ENCODE measurements at regions not wholly inside any gene's neighbourhood (a gene's known extent, or its start where the extent isn't known, plus 50 kb on each side); places are given as distances from the start of the nearest gene placed in this dataset.

DNA sequence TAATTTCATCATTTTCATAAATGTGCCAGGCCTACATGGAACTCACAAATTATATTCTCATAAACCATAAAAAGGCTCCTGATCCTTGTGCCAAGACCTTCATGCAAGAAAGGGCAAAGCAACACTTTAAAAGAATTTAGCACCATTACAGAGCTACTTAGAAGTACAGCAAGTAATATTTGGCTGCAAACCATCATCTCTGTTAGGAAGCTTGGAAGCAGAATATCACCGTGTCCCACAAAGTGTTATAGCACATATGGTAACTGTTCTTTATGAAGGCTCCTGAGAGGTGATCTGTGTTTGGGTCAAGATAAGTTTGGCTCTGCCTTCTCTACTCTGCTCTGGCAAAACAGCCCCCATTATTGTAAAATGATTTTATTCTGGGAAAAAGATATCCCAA, 59.7 kb upstream of the KCNJ3 start:
- Histone ChIP-seq H2AFZ (ENCODE audit: low read depth, low read length) (no peak overlapping the region), H3K79me2 (ENCODE audit: control insufficient read depth, insufficient read depth, low read length) (no peaks in the 10 kb centered on the region), H3K9me3 (replicated peaks; ENCODE audit: control insufficient read depth, insufficient read depth, low read depth, low read length) (peaks cover 5% of the 10 kb centered on the region; the same call in 1 of the 2 replicates), H3K27ac (ENCODE audit: extremely low read depth, low read depth, low read length) (no peak overlapping the region), H3K9me1 (ENCODE audit: control insufficient read depth, insufficient read depth, low read length) (no peaks in the 10 kb centered on the region), H3K4me1 (replicated peaks in 1 of 2; ENCODE audit: control insufficient read depth in 2 of 2, insufficient read depth in 2 of 2, low read length in 2 of 2) (no peaks in the 10 kb centered on the region), H3K36me3 (ENCODE audit: control insufficient read depth, insufficient read depth, low read length) (no peaks in the 10 kb centered on the region), H4K20me1 (replicated peaks; ENCODE audit: control insufficient read depth, insufficient read depth, low read length) (no peaks in the 10 kb centered on the region), H3K4me2 (ENCODE audit: insufficient read depth, low read length) (no peak overlapping the region), H3K9ac (ENCODE audit: insufficient read depth in 1 of 2, low read depth in 2 of 2, low read length in 2 of 2) (no peak overlapping the region), H3K27me3 (ENCODE audit: control insufficient read depth in 2 of 2, insufficient read depth in 2 of 2, low read length in 2 of 2) (no peaks in the 10 kb centered on the region), H3K4me3 (no peak overlapping the region)
- FAIRE-seq (no peak), ATAC-seq (no peak), DNase-seq (ENCODE audit: extremely low read depth in 1 of 4, low spot score in 3 of 4) (no peak)
- ChIA-PET POLR2A (no interaction called here), CTCF (ENCODE audit: low intra/inter-chr PET ratio) (no interaction called here)
- intact Hi-C loops (cut with micrococcal nuclease) (no loop called here), in situ Hi-C loops (cut with MboI) (no loop called here)
- no TSS peak for BruUV-seq (replicated peaks)
- WGBS (ENCODE audit: insufficient coverage, low coverage, missing lambda C conversion rate): 0% methylated on average over 1 of the region's 1 CpG
- TF ChIP-seq, protein P1, sequence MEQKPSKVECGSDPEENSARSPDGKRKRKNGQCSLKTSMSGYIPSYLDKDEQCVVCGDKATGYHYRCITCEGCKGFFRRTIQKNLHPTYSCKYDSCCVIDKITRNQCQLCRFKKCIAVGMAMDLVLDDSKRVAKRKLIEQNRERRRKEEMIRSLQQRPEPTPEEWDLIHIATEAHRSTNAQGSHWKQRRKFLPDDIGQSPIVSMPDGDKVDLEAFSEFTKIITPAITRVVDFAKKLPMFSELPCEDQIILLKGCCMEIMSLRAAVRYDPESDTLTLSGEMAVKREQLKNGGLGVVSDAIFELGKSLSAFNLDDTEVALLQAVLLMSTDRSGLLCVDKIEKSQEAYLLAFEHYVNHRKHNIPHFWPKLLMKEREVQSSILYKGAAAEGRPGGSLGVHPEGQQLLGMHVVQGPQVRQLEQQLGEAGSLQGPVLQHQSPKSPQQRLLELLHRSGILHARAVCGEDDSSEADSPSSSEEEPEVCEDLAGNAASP (IDR thresholded peaks at IDR 0.05): no peak
- TF ChIP-seq TEAD4 (IDR thresholded peaks at IDR 0.05; ENCODE audit: low read length) (no peak), TEAD4 (CRISPR knock-in tag; IDR thresholded peaks at IDR 0.05; ENCODE audit: borderline replicate concordance) (no peak), HNRNPK (IDR thresholded peaks at IDR 0.05; ENCODE audit: low read depth, low read length, poor library complexity, severe bottlenecking) (no peak), CBX8 (IDR thresholded peaks at IDR 0.05; ENCODE audit: borderline replicate concordance, extremely low read depth, low read depth, low read length, poor library complexity, severe bottlenecking) (no peak), EGR1 (conservative IDR thresholded peaks at IDR 0.05) (no peak), ARID1B (IDR thresholded peaks at IDR 0.05) (no peak), XRCC4 (IDR thresholded peaks at IDR 0.05; ENCODE audit: extremely low read depth, insufficient read depth, insufficient read length) (no peak), ZNF121 (CRISPR knock-in tag; conservative IDR thresholded peaks at IDR 0.05) (no peak), YBX1 (IDR thresholded peaks at IDR 0.05) (no peak)
- TF ChIP-seq, protein P2, sequence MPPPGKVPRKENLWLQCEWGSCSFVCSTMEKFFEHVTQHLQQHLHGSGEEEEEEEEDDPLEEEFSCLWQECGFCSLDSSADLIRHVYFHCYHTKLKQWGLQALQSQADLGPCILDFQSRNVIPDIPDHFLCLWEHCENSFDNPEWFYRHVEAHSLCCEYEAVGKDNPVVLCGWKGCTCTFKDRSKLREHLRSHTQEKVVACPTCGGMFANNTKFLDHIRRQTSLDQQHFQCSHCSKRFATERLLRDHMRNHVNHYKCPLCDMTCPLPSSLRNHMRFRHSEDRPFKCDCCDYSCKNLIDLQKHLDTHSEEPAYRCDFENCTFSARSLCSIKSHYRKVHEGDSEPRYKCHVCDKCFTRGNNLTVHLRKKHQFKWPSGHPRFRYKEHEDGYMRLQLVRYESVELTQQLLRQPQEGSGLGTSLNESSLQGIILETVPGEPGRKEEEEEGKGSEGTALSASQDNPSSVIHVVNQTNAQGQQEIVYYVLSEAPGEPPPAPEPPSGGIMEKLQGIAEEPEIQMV (tag; conservative IDR thresholded peaks at IDR 0.05; ENCODE audit: low read depth): no peak
- TF ChIP-seq, protein P3, sequence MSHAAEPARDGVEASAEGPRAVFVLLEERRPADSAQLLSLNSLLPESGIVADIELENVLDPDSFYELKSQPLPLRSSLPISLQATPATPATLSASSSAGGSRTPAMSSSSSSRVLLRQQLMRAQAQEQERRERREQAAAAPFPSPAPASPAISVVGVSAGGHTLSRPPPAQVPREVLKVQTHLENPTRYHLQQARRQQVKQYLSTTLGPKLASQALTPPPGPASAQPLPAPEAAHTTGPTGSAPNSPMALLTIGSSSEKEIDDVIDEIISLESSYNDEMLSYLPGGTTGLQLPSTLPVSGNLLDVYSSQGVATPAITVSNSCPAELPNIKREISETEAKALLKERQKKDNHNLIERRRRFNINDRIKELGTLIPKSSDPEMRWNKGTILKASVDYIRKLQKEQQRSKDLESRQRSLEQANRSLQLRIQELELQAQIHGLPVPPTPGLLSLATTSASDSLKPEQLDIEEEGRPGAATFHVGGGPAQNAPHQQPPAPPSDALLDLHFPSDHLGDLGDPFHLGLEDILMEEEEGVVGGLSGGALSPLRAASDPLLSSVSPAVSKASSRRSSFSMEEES (CRISPR knock-in tag; IDR thresholded peaks at IDR 0.05): no peak
- TF ChIP-seq, protein P4, sequence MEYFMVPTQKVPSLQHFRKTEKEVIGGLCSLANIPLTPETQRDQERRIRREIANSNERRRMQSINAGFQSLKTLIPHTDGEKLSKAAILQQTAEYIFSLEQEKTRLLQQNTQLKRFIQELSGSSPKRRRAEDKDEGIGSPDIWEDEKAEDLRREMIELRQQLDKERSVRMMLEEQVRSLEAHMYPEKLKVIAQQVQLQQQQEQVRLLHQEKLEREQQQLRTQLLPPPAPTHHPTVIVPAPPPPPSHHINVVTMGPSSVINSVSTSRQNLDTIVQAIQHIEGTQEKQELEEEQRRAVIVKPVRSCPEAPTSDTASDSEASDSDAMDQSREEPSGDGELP (CRISPR knock-in tag; IDR thresholded peaks at IDR 0.05; ENCODE audit: borderline replicate concordance): no peak
- TF ChIP-seq, protein P5, sequence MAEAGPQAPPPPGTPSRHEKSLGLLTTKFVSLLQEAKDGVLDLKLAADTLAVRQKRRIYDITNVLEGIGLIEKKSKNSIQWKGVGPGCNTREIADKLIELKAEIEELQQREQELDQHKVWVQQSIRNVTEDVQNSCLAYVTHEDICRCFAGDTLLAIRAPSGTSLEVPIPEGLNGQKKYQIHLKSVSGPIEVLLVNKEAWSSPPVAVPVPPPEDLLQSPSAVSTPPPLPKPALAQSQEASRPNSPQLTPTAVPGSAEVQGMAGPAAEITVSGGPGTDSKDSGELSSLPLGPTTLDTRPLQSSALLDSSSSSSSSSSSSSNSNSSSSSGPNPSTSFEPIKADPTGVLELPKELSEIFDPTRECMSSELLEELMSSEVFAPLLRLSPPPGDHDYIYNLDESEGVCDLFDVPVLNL (CRISPR knock-in tag; IDR thresholded peaks at IDR 0.05; ENCODE audit: low read depth): no peak
- TF ChIP-seq, protein P6, sequence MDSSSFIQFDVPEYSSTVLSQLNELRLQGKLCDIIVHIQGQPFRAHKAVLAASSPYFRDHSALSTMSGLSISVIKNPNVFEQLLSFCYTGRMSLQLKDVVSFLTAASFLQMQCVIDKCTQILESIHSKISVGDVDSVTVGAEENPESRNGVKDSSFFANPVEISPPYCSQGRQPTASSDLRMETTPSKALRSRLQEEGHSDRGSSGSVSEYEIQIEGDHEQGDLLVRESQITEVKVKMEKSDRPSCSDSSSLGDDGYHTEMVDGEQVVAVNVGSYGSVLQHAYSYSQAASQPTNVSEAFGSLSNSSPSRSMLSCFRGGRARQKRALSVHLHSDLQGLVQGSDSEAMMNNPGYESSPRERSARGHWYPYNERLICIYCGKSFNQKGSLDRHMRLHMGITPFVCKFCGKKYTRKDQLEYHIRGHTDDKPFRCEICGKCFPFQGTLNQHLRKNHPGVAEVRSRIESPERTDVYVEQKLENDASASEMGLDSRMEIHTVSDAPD (CRISPR knock-in tag; IDR thresholded peaks at IDR 0.05): no peak

Data from K562 (cell line).